Natural killer cell (primary cell): ENCODE measurements at regions not wholly inside any gene's neighbourhood (a gene's known extent, or its start where the extent isn't known, plus 50 kb on each side); places are given as distances from the start of the nearest gene placed in this dataset.

Experiments
- ATAC-seq, 3 donors: fragments of 150-1000 bp in 2 of 3; fragments of 200-7000 bp in 1 of 3; cut with Tn5 transposase; 1 replicate in 1 of 3; 2 replicates in 2 of 3; pipeline ENCODE4 v1.10.0; 2021; ENCODE audit warnings: mild to moderate bottlenecking in 2 of 3, moderate library complexity in 2 of 3
- DNase-seq, 2 donors: peaks; one replicate each; pipeline versions ENCODE4 v3.0.0 to v3.0.0-alpha.2; 2013 to 2021; ENCODE audit warnings: mixed read lengths in 1 of 2
- H3K27ac ChIP-seq: one replicate; pipeline ENCODE4 v1.5.1; 2013; ENCODE audit warnings: mild to moderate bottlenecking, low read length
- H3K27me3 ChIP-seq: one replicate; pipeline ENCODE4 v1.6.1; 2013; ENCODE audit warnings: low read length; ENCODE audit not compliant: control insufficient read depth, insufficient read depth
- H3K36me3 ChIP-seq: one replicate; pipeline ENCODE4 v1.6.1; 2013; ENCODE audit warnings: low read length; ENCODE audit not compliant: control insufficient read depth, insufficient read depth
- H3K4me1 ChIP-seq: one replicate; pipeline ENCODE4 v1.6.1; 2013; ENCODE audit warnings: low read length; ENCODE audit not compliant: control insufficient read depth, insufficient read depth
- H3K4me3 ChIP-seq: one replicate; pipeline ENCODE4 v1.5.1; 2013; ENCODE audit warnings: low read length
- H3K9me3 ChIP-seq: one replicate; pipeline ENCODE4 v1.6.1; 2013; ENCODE audit warnings: low read length; ENCODE audit not compliant: control insufficient read depth, insufficient read depth
- H3K27ac Mint-ChIP-seq, 2 donors: one replicate each; pipeline ENCODE4 v1.8.0; 2022; ENCODE audit warnings: mild to moderate bottlenecking in 2 of 2, mixed read lengths in 2 of 2, moderate library complexity in 1 of 2
- H3K27me3 Mint-ChIP-seq, 2 donors: one replicate each; pipeline ENCODE4 v1.8.0; 2022; ENCODE audit warnings: low read depth in 2 of 2, mixed read lengths in 2 of 2
- H3K36me3 Mint-ChIP-seq: one replicate; pipeline ENCODE4 v1.8.0; 2022; ENCODE audit warnings: mixed read lengths
- H3K4me1 Mint-ChIP-seq, 2 donors: one replicate each; pipeline ENCODE4 v1.8.0; 2022; ENCODE audit warnings: mixed read lengths in 2 of 2
- H3K4me3 Mint-ChIP-seq: one replicate; pipeline ENCODE4 v1.8.0; 2022; ENCODE audit warnings: mild to moderate bottlenecking, moderate library complexity, mixed read lengths
- H3K9me3 Mint-ChIP-seq, 2 donors: one replicate each; pipeline ENCODE4 v1.8.0; 2022; ENCODE audit warnings: mixed read lengths in 2 of 2
- CTCF ChIP-seq: fragments of 200-600 bp; IDR thresholded peaks from one replicate; pipeline ENCODE4 v1.8.0; 2022; ENCODE audit warnings: antibody characterized with exemption
- WGBS: methylation state at CpG from one replicate; pipeline ENCODE4 v1.1.7; 2013; ENCODE audit warnings: missing lambda C conversion rate; ENCODE audit not compliant: insufficient coverage; 5-methylcytosine and 5-hydroxymethylcytosine counted together
- intact Hi-C: fragments of 100-400 bp; cut with micrococcal nuclease; formaldehyde crosslinking; loops from one replicate; pipeline ENCODE4 v1.14.2; 2022

- H3K9me3 ChIP-seq: no peaks in the 10 kb centered on the region
- H3K4me1 Mint-ChIP-seq: no peaks in the 10 kb centered on the region
- H3K9me3 Mint-ChIP-seq: no peaks in the 10 kb centered on the region
- no peak for TF ChIP-seq CTCF
- H3K27ac ChIP-seq: no peak overlapping the region
- no peaks in the 10 kb centered on the region for H3K36me3 Mint-ChIP-seq
- no peaks in the 10 kb centered on the region for H3K27me3 ChIP-seq
- H3K27me3 Mint-ChIP-seq: peaks cover 9 to 11% of the 10 kb centered on the region in 2 donors
- no peak overlapping the region for H3K4me3 ChIP-seq
- no peak overlapping the region for H3K27ac Mint-ChIP-seq
- intact Hi-C loops: no loop called here
- H3K36me3 ChIP-seq: no peaks in the 10 kb centered on the region
- no peak for ATAC-seq
- H3K4me3 Mint-ChIP-seq: no peak overlapping the region
- H3K4me1 ChIP-seq: no peaks in the 10 kb centered on the region
- DNase-seq: no peak
- 72% methylated on average over 3 of the region's 3 CpGs for WGBS
These were observed 416.3 kb upstream of the CDH5 start for GRCh38 chr16:65950211-65950610.

- Mint-ChIP-seq H3K9me3 (no peaks in the 10 kb centered on the region), H3K27me3 (peaks cover 9 to 11% of the 10 kb centered on the region in 2 donors), H3K36me3 (no peaks in the 10 kb centered on the region), H3K4me1 (no peaks in the 10 kb centered on the region), H3K4me3 (no peak overlapping the region), H3K27ac (no peak overlapping the region)
- DNase-seq (no peak), ATAC-seq (no peak)
- WGBS: 92% methylated on average over 8 of the region's 9 CpGs
- Histone ChIP-seq H3K4me1 (no peaks in the 10 kb centered on the region), H3K4me3 (no peak overlapping the region), H3K27ac (no peak overlapping the region), H3K9me3 (no peaks in the 10 kb centered on the region), H3K36me3 (no peaks in the 10 kb centered on the region), H3K27me3 (no peaks in the 10 kb centered on the region)
- no peak for TF ChIP-seq CTCF
- intact Hi-C loops: no loop called here
These were observed 418.1 kb upstream of the CDH5 start for GRCh38 chr16:65948361-65948760.

DNA sequence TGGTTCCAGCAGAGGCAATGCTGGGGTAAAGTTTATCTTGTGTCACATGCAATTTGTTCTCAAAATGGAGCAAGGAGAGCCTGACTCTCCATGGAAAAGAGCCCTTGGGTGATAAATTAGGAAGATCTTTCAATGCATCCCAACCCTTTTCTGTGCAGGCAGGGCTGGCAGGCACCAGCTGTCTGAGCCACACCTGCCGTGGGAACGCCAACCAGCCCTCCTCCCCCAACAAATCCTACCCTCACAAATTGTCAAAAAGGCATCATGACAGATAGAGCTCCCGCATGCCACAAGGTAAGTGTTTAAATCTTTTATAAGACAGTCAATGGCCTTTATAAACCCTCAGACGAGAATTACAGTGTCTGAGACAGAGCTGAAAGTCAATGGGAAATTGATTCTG is 418.5 kb upstream of the CDH5 start:
- H3K27ac Mint-ChIP-seq: no peak overlapping the region
- Histone ChIP-seq H3K27ac (no peak overlapping the region), H3K4me3 (no peak overlapping the region), H3K27me3 (no peaks in the 10 kb centered on the region), H3K9me3 (no peaks in the 10 kb centered on the region), H3K36me3 (no peaks in the 10 kb centered on the region), H3K4me1 (no peaks in the 10 kb centered on the region)
- no peaks in the 10 kb centered on the region for H3K9me3 Mint-ChIP-seq
- H3K4me1 Mint-ChIP-seq: no peaks in the 10 kb centered on the region
- DNase-seq: no peak
- 57% methylated on average over 4 of the region's 4 CpGs for WGBS
- H3K4me3 Mint-ChIP-seq: no peak overlapping the region
- H3K36me3 Mint-ChIP-seq: no peaks in the 10 kb centered on the region
- H3K27me3 Mint-ChIP-seq: peaks cover 9 to 11% of the 10 kb centered on the region in 2 donors
- intact Hi-C loops: no loop called here
- no peak for ATAC-seq
- no peak for TF ChIP-seq CTCF

- no peak for ATAC-seq
- peaks cover 9 to 11% of the 10 kb centered on the region in 2 donors for H3K27me3 Mint-ChIP-seq
- H3K4me3 ChIP-seq: no peak overlapping the region
- no peak for DNase-seq
- WGBS: 62% methylated on average over 2 of the region's 2 CpGs
- H3K36me3 ChIP-seq: no peaks in the 10 kb centered on the region
- H3K4me1 Mint-ChIP-seq: no peaks in the 10 kb centered on the region
- no peak overlapping the region for H3K27ac ChIP-seq
- H3K4me1 ChIP-seq: no peaks in the 10 kb centered on the region
- no peak overlapping the region for H3K27ac Mint-ChIP-seq
- H3K27me3 ChIP-seq: no peaks in the 10 kb centered on the region
- no peak for TF ChIP-seq CTCF
- no peaks in the 10 kb centered on the region for H3K9me3 Mint-ChIP-seq
- H3K9me3 ChIP-seq: no peaks in the 10 kb centered on the region
- intact Hi-C loops: no loop called here
- no peaks in the 10 kb centered on the region for H3K36me3 Mint-ChIP-seq
- no peak overlapping the region for H3K4me3 Mint-ChIP-seq
These were observed 421.0 kb upstream of the CDH5 start for GRCh38 chr16:65945493-65945892.
